WERI-Rb-1 (cell line): ENCODE measurements at regions not wholly inside any gene's neighbourhood (a gene's known extent, or its start where the extent isn't known, plus 50 kb on each side); places are given as distances from the start of the nearest gene placed in this dataset.

ENCODE experiments used
- DNase-seq: peaks from one replicate; pipeline ENCODE4 v3.0.0-alpha.2; 2020
- H3K27ac ChIP-seq: fragments of 250-450 bp; sonication (Bioruptor Pico); 2 replicates; pipeline ENCODE4 v1.5.1; 2020; ENCODE audit warnings: mild to moderate bottlenecking, moderate library complexity
- H3K27me3 ChIP-seq: fragments of 250-450 bp; sonication (Bioruptor Pico); 2 replicates; pipeline ENCODE4 v1.5.1; 2021; ENCODE audit warnings: mild to moderate bottlenecking, low read depth, moderate library complexity; ENCODE audit not compliant: insufficient read depth, severe bottlenecking
- H3K36me3 ChIP-seq: fragments of 250-450 bp; sonication (Bioruptor Pico); 2 replicates; pipeline ENCODE4 v1.5.1; 2020; ENCODE audit warnings: mild to moderate bottlenecking, moderate library complexity
- H3K4me3 ChIP-seq: 2 replicates; pipeline ENCODE4 v1.5.1; 2011; ENCODE audit warnings: low read depth, mild to moderate bottlenecking, control low read depth, low read length
- H3K9me3 ChIP-seq: fragments of 250-450 bp; sonication (Bioruptor Pico); 2 replicates; pipeline ENCODE4 v1.5.1; 2021; ENCODE audit warnings: mild to moderate bottlenecking, moderate library complexity; ENCODE audit not compliant: severe bottlenecking
- TF ChIP-seq, protein P1 (sequence below): IDR thresholded peaks from 2 replicates; pipeline ENCODE4 v1.5.1; 2011; ENCODE audit warnings: low read depth, mild to moderate bottlenecking, control low read depth, inconsistent platforms, low read length

DNA sequence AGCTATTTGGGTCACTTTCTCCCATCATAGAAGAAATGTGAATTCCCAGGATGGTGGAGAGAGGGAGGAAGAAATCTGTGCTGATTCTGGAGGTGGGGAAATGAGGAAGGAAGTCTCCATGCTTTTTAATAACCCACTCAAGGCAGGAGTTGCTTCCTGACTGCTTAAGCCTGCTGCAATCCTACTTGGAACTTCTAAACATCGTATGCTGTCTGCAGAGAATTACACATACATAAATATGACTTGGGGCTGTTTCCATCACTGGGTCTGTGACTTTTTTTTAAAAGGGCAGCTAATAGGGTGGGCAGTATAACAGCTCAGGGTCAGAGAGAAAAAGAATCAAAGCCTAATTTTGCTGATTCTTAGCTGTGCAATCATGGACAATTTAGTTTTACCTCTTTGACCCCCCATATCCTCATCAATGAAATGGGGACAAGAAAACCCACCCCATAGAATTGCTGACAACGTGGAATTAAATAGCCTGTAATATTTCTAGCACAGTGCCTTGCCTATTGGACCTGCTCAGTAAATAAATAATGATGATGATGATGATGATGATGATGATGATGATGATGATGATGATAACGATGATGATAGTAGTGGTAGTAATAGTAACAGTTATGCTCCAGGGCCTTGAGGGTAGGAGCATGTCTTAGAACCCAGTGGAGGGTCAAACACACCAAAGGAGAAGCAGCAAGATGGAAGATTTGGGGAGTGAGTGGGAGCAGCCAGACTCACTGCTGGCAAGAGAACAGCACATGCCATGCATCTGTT lies 166.7 kb upstream of the LRFN2 start:
- Histone ChIP-seq H3K27ac (peak overlapping the region; percentile 72), H3K27me3 (no peaks in the 10 kb centered on the region), H3K36me3 (no peaks in the 10 kb centered on the region), H3K4me3 (peak overlapping the region; percentile 45), H3K9me3 (no peaks in the 10 kb centered on the region)
- TF ChIP-seq, protein P1, sequence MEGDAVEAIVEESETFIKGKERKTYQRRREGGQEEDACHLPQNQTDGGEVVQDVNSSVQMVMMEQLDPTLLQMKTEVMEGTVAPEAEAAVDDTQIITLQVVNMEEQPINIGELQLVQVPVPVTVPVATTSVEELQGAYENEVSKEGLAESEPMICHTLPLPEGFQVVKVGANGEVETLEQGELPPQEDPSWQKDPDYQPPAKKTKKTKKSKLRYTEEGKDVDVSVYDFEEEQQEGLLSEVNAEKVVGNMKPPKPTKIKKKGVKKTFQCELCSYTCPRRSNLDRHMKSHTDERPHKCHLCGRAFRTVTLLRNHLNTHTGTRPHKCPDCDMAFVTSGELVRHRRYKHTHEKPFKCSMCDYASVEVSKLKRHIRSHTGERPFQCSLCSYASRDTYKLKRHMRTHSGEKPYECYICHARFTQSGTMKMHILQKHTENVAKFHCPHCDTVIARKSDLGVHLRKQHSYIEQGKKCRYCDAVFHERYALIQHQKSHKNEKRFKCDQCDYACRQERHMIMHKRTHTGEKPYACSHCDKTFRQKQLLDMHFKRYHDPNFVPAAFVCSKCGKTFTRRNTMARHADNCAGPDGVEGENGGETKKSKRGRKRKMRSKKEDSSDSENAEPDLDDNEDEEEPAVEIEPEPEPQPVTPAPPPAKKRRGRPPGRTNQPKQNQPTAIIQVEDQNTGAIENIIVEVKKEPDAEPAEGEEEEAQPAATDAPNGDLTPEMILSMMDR: no peak
- no peak for DNase-seq

DNA sequence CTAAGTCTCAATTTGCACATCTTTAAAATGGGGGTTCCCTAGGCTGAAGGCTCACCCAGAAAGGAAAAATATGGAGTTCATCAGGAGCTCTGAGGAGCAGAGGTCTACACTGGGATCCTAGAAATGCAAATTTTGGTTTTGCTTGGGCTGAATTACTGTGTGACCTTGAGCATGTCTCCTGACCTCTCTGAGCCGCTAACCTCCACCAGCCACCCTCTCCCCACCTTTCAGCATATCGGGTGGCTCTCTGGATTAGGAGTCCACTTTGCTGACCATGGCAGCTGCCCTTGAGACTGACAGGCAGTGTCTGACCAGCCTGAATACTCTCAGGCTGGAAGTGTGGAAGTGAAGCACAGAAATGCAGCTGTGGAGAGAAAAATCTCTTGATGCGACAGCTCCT lies 165.9 kb upstream of the LRFN2 start:
- Histone ChIP-seq H3K27me3 (no peaks in the 10 kb centered on the region), H3K36me3 (no peaks in the 10 kb centered on the region), H3K4me3 (no peak overlapping the region), H3K27ac (no peak overlapping the region), H3K9me3 (no peaks in the 10 kb centered on the region)
- TF ChIP-seq, protein P1: no peak
- DNase-seq: no peak

- H3K4me3 ChIP-seq: no peak overlapping the region
- no peaks in the 10 kb centered on the region for H3K9me3 ChIP-seq
- H3K27ac ChIP-seq: no peak overlapping the region
- DNase-seq: no peak
- no peaks in the 10 kb centered on the region for H3K27me3 ChIP-seq
- TF ChIP-seq, protein P1: no peak
- no peaks in the 10 kb centered on the region for H3K36me3 ChIP-seq
Observed at GRCh38 chr6:40744835-40745234, 157.7 kb upstream of the LRFN2 start.

DNA sequence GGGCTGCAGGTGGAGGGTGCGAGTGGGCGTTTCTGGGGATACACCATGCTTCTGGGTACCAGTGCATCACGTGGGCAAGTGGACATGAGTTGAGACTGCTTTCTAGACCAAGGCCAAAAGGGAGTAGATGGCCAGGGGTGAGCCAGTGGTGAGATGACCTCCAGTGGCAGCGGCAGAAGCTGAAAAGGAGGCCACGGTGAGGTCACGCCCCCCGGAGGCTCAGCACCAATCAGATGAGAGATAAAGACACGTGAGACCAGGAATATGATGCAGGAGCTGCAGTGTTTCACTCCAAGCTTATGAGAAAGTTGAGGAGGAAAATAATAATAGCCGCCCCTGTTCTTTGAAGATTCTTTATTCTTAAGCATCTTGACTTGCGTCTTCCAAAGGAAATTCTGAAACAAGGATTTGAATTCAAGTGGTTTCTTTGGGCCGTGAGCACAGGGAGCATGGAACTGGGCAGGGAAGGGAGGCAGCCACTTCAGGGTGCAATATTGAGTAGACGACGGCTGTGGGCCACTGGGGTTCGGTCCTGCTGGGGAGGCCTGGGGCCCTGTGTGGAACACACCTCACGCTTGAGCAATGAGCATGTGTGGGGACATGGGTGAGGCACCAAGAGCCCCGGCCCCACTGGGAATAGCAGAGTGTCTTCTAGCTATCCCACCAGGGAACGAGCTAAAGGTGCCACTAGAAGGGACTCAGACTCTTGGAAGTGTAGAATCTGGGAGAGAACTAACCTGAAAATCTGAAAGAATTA lies 156.7 kb upstream of the LRFN2 start:
- no peak for DNase-seq
- H3K27ac ChIP-seq: no peak overlapping the region
- no peaks in the 10 kb centered on the region for H3K27me3 ChIP-seq
- no peaks in the 10 kb centered on the region for H3K36me3 ChIP-seq
- H3K4me3 ChIP-seq: no peak overlapping the region
- TF ChIP-seq, protein P1: no peak
- H3K9me3 ChIP-seq: no peaks in the 10 kb centered on the region

GRCh38 chr6:40743226-40743625 lies 156.1 kb upstream of the LRFN2 start:
- Histone ChIP-seq H3K27me3 (no peaks in the 10 kb centered on the region), H3K4me3 (no peak overlapping the region), H3K27ac (no peak overlapping the region), H3K36me3 (no peaks in the 10 kb centered on the region), H3K9me3 (no peaks in the 10 kb centered on the region)
- TF ChIP-seq, protein P1: no peak; the same call in 1 of the 2 replicates
- DNase-seq: peak; percentile 48
